HFFc6 (cell line): ENCODE measurements at regions not wholly inside any gene's neighbourhood (a gene's known extent, or its start where the extent isn't known, plus 50 kb on each side); places are given as distances from the start of the nearest gene placed in this dataset.
A peak's percentile ranks its signal among the peaks of the same experiment; 100 is the strongest.

Experiments used
- DNase-seq: peaks from one replicate; pipeline ENCODE4 v3.0.0-alpha.2; 2018
- H3K27ac Mint-ChIP-seq: 2 replicates; pipeline ENCODE4 v1.8.0; 2020; ENCODE audit warnings: mild to moderate bottlenecking, mixed read lengths
- H3K27me3 Mint-ChIP-seq: 2 replicates; pipeline ENCODE4 v1.8.0; 2021; ENCODE audit warnings: mild to moderate bottlenecking, moderate library complexity, mixed read lengths; ENCODE audit not compliant: insufficient read depth
- H3K36me3 Mint-ChIP-seq: 2 replicates; pipeline ENCODE4 v1.8.0; 2021; ENCODE audit warnings: low read depth, mixed read lengths
- H3K4me1 Mint-ChIP-seq: 2 replicates; pipeline ENCODE4 v1.8.0; 2020; ENCODE audit warnings: low read depth, mixed read lengths
- H3K4me3 Mint-ChIP-seq: 2 replicates; pipeline ENCODE4 v1.8.0; 2020; ENCODE audit warnings: mild to moderate bottlenecking, moderate library complexity, mixed read lengths
- H3K9me3 Mint-ChIP-seq: 2 replicates; pipeline ENCODE4 v1.8.0; 2020; ENCODE audit warnings: mild to moderate bottlenecking, mixed read lengths
- TF ChIP-seq, protein P1 (sequence below): fragments of 200-600 bp; sonication (generic); IDR thresholded peaks from 2 replicates; pipeline ENCODE4 v1.5.0; 2021; ENCODE audit warnings: antibody characterized with exemption, mild to moderate bottlenecking

- Mint-ChIP-seq H3K27ac (peak overlapping the region; percentile 76), H3K4me1 (peaks cover 69% of the 10 kb centered on the region), H3K4me3 (peak overlapping the region; percentile 43), H3K27me3 (peaks cover 5% of the 10 kb centered on the region; the same call in 1 of the 2 replicates), H3K9me3 (no peaks in the 10 kb centered on the region), H3K36me3 (no peaks in the 10 kb centered on the region)
- no peak for DNase-seq
- TF ChIP-seq, protein P1, sequence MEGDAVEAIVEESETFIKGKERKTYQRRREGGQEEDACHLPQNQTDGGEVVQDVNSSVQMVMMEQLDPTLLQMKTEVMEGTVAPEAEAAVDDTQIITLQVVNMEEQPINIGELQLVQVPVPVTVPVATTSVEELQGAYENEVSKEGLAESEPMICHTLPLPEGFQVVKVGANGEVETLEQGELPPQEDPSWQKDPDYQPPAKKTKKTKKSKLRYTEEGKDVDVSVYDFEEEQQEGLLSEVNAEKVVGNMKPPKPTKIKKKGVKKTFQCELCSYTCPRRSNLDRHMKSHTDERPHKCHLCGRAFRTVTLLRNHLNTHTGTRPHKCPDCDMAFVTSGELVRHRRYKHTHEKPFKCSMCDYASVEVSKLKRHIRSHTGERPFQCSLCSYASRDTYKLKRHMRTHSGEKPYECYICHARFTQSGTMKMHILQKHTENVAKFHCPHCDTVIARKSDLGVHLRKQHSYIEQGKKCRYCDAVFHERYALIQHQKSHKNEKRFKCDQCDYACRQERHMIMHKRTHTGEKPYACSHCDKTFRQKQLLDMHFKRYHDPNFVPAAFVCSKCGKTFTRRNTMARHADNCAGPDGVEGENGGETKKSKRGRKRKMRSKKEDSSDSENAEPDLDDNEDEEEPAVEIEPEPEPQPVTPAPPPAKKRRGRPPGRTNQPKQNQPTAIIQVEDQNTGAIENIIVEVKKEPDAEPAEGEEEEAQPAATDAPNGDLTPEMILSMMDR, result no peak
These were observed 360.1 kb downstream of the SHQ1 start for GRCh38 chr3:72487946-72488737.

GRCh38 chr3:72487078-72487765, 361.0 kb downstream of the SHQ1 start:
- Mint-ChIP-seq H3K27me3 (peaks cover 5% of the 10 kb centered on the region; the same call in 1 of the 2 replicates), H3K4me1 (peaks cover 73% of the 10 kb centered on the region), H3K4me3 (peak overlapping the region; percentile 62), H3K9me3 (no peaks in the 10 kb centered on the region), H3K36me3 (no peaks in the 10 kb centered on the region), H3K27ac (peak overlapping the region; percentile 57)
- TF ChIP-seq, protein P1, result no peak
- peak; percentile 82 for DNase-seq

DNA sequence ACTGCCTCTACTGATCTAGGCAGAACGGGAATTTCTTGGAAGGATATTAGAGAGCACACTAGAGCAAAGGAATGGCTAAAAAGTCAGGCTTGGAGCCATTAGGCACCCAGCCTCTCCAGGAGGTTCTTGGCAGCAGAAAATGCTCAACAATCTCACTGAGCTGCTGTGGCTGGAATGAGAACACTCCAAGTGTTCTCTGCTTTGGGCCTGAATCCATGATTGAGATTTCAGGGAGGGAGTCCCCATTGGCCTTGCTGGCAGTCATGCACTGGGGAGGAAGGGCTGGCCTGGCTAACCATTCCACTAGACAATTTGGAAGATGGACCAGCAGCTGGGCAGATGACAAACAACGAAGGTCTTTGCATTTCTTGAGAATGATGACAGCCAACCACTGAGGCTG, 362.6 kb downstream of the SHQ1 start:
- no peaks in the 10 kb centered on the region for H3K36me3 Mint-ChIP-seq
- H3K4me1 Mint-ChIP-seq, result peaks cover 73% of the 10 kb centered on the region
- H3K4me3 Mint-ChIP-seq, result no peak overlapping the region
- H3K27ac Mint-ChIP-seq, result no peak overlapping the region
- DNase-seq, result no peak
- no peaks in the 10 kb centered on the region for H3K9me3 Mint-ChIP-seq
- TF ChIP-seq, protein P1, result no peak
- H3K27me3 Mint-ChIP-seq, result peaks cover 5% of the 10 kb centered on the region; the same call in 1 of the 2 replicates

DNA sequence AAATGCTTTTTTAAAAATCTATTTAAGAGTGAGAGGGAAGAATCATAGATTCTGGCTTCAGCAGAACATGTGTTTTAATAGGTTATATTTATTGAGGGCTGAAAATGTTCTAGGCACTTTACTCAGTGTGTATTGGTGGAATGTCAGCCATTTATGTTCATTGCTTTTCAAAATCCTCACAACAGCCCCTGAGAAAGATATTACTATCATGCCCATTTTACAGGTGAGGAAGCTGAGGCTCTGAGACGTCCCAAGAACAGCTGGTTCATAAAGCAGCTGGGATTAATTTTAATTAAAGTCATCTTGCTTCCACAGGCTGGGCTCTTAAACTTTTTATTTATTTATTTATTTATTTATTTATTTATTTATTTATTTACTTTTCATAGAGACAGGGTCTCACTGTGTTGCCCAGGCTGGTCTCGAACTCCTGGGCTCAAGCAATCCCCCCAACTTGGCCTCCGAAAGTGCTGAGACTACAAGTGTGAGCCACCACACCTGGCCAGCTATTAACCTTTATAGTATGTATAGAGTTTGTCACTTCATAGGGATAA, 364.6 kb downstream of the SHQ1 start:
- Mint-ChIP-seq H3K27ac (no peak overlapping the region), H3K4me3 (peak overlapping the region; percentile 88), H3K9me3 (no peaks in the 10 kb centered on the region), H3K36me3 (no peaks in the 10 kb centered on the region), H3K27me3 (peaks cover 5% of the 10 kb centered on the region), H3K4me1 (peaks cover 68% of the 10 kb centered on the region)
- TF ChIP-seq, protein P1, result no peak
- no peak for DNase-seq

DNA sequence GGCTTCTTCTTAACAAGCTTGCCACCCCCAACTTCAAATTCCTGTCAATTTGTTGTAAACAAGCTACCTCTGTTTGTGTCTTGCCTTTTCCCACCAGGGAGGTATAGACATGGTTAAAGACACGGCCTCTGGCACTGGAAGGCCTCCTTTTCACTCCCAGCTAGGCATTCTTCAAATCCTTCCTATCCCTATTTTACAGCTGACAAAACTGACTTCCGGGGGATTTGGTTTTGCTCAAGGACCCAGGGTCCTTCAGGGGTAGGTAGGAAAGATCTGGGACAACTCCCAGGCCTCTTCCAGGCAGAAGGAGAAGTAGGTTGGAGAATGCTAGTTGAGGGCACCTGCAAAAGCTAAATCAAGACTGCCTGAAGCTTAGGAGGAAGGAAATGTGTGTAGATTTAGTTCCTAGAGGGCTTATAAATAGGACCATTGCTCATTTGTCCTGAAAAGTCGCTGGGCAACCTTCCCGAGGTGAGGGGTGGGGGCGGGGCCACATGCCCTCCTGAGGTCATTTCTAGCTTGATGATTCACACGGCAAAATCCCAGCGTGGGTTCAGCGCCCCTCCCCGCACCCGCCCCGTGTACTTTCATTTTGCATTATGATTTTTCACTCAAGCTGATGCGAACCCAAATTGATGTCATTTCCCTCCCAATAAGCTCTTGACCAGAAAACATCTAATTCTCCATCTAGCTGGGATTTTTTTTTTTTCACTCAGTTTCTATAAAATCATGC, 365.5 kb downstream of the SHQ1 start:
- Mint-ChIP-seq H3K9me3 (no peaks in the 10 kb centered on the region), H3K4me1 (peaks cover 59% of the 10 kb centered on the region), H3K4me3 (peak overlapping the region; percentile 88), H3K36me3 (no peaks in the 10 kb centered on the region), H3K27ac (peak overlapping the region; percentile 56), H3K27me3 (peaks cover 5% of the 10 kb centered on the region)
- TF ChIP-seq, protein P1, result no peak
- DNase-seq, result peak; percentile 32
